ENCODE measurements at regions not wholly inside any gene's neighbourhood (a gene's known extent, or its start where the extent isn't known, plus 50 kb on each side); places are given as distances from the start of the nearest gene placed in this dataset.
A peak's percentile ranks its signal among the peaks of the same experiment; 100 is the strongest.

- Mint-ChIP-seq H3K36me3 (ENCODE audit: insufficient read depth in 1 of 3, low read depth in 3 of 3) (no peaks in the 10 kb centered on the region), H3K4me3 (no peak overlapping the region), H3K9me3 (no peaks in the 10 kb centered on the region), H3K27me3 (ENCODE audit: low read depth) (no peaks in the 10 kb centered on the region), H3K4me1 (peaks cover 12 to 25% of the 10 kb centered on the region in 2 experiments), H3K27ac (no peak overlapping the region)
- no peak overlapping the region for H4K5ac ChIP-seq (ENCODE audit: insufficient read length, low read depth, low read length)
- no peak overlapping the region for H3K9ac ChIP-seq (ENCODE audit: extremely low read depth, insufficient read length, low read length)
- H2AFZ ChIP-seq (ENCODE audit: low read length) = no peak overlapping the region
- H2BK12ac ChIP-seq (ENCODE audit: insufficient read length, low read depth, low read length) = no peak overlapping the region
- H3T11ph ChIP-seq (ENCODE audit: low read length) = no peak overlapping the region
- H3K79me1 ChIP-seq (ENCODE audit: insufficient read depth, low read depth, low read length, poor library complexity, severe bottlenecking) = no peaks in the 10 kb centered on the region
- H2BK15ac ChIP-seq (ENCODE audit: low read depth, low read length) = no peak overlapping the region
- no peak overlapping the region for H4K8ac ChIP-seq (replicated peaks; ENCODE audit: insufficient read length, low read depth, low read length)
- no peaks in the 10 kb centered on the region for H3K4me1 ChIP-seq (ENCODE audit: insufficient read depth, low read length)
- no peaks in the 10 kb centered on the region for H4K20me1 ChIP-seq (ENCODE audit: control insufficient read depth, insufficient read depth, insufficient read length)
- H2AK5ac ChIP-seq (ENCODE audit: insufficient read length, low read length) = no peak overlapping the region
- DNase-seq = peak; percentile 41
- no peak overlapping the region for H3K23ac ChIP-seq (ENCODE audit: insufficient read length, low read depth, low read length)
- no peak overlapping the region for H4K91ac ChIP-seq (ENCODE audit: insufficient read length, low read depth, low read length)
- no peak for TF ChIP-seq CTCF (conservative IDR thresholded peaks at IDR 0.05)
- no peaks in the 10 kb centered on the region for H3K27me3 ChIP-seq (ENCODE audit: insufficient read depth, low read length)
- H2BK20ac ChIP-seq (ENCODE audit: low read depth, low read length, poor library complexity, severe bottlenecking) = no peak overlapping the region
- no peak overlapping the region for H3K56ac ChIP-seq (ENCODE audit: insufficient read length, low read depth, low read length)
- H3K14ac ChIP-seq (ENCODE audit: insufficient read depth, low read length) = no peak overlapping the region
- no peaks in the 10 kb centered on the region for H3K9me3 ChIP-seq (ENCODE audit: control insufficient read depth, low read depth, low read length)
- H3K4ac ChIP-seq (ENCODE audit: low read depth, low read length) = no peak overlapping the region
- H2BK5ac ChIP-seq (ENCODE audit: insufficient read length, low read length) = no peak overlapping the region
- H3K4me2 ChIP-seq (ENCODE audit: insufficient read depth, insufficient read length, low read length) = no peak overlapping the region
- no peak overlapping the region for H3K18ac ChIP-seq (ENCODE audit: insufficient read length, low read depth, low read length)
- H3K27ac ChIP-seq (ENCODE audit: insufficient read length, low read depth, low read length) = no peak overlapping the region
- WGBS (ENCODE audit: extremely low coverage, insufficient read length, low lambda C conversion rate) = no CpG with 5 or more reads among the region's 11 CpGs
- no peaks in the 10 kb centered on the region for H3K23me2 ChIP-seq (ENCODE audit: insufficient read length, low read depth, low read length, poor library complexity, severe bottlenecking)
- H2BK120ac ChIP-seq (ENCODE audit: low read depth, low read length, poor library complexity, severe bottlenecking) = no peak overlapping the region
- no peaks in the 10 kb centered on the region for H3K79me2 ChIP-seq (ENCODE audit: insufficient read depth, low read length)
Measured at GRCh38 chr6:168232528-168232927, 87.0 kb downstream of the DACT2 start.
